ENCODE measurements at regions not wholly inside any gene's neighbourhood (a gene's known extent, or its start where the extent isn't known, plus 50 kb on each side); places are given as distances from the start of the nearest gene placed in this dataset.
A peak's percentile ranks its signal among the peaks of the same experiment; 100 is the strongest.

GRCh38 chr1:9451081-9451480 lies 88.2 kb upstream of the SLC25A33 start (continued):
- no peak for TF ChIP-seq MED1 (CRISPR knock-in tag; IDR thresholded peaks at IDR 0.05)
- TF ChIP-seq ZBTB7B (CRISPR knock-in tag; IDR thresholded peaks at IDR 0.05), result no peak

GRCh38 chr1:9452516-9453140 lies 86.6 kb upstream of the SLC25A33 start:
- CTCF ChIA-PET (ENCODE audit: low intra/inter-chr PET ratio, low total read pairs), result interaction anchor here (3.9 kb wide), 1 partner anchor 186 kb away, joined by 28 read pairs; no protein-coding TSS in a partner anchor
- H3K27ac ChIP-seq (ENCODE audit: extremely low read length, insufficient read depth, low read length), result no peak overlapping the region
- H3K36me3 ChIP-seq (replicated peaks in 1 of 2; ENCODE audit: control insufficient read depth in 1 of 2, insufficient read depth in 2 of 2, low read length in 2 of 2), result no peaks in the 10 kb centered on the region
- no peaks in the 10 kb centered on the region for H4K20me1 ChIP-seq (ENCODE audit: insufficient read depth, low read length)
- H3K4me1 ChIP-seq (ENCODE audit: insufficient read depth, low read length), result peaks cover 74% of the 10 kb centered on the region
- 0 out of 2 replicates have a peak overlapping the region, but pooled peaks have one; percentile 21 for H3K4me2 ChIP-seq (ENCODE audit: low read depth, low read length)
- H3K27me3 ChIP-seq (ENCODE audit: control insufficient read depth in 1 of 2, insufficient read depth in 2 of 2, low read length in 2 of 2), result peaks cover 0 to 5% of the 10 kb centered on the region in 2 experiments; a peak in 2 of 5 replicates
- no peak overlapping the region for H3K4me3 ChIP-seq (replicated peaks in 1 of 3; ENCODE audit: insufficient read depth in 1 of 3, low read depth in 2 of 3, low read length in 3 of 3)
- no peaks in the 10 kb centered on the region for H3K79me2 ChIP-seq (ENCODE audit: insufficient read depth, low read length)
- DNase-seq (ENCODE audit: low spot score) (no peak), FAIRE-seq (peak; percentile 28), ATAC-seq (peak; percentile 37; the same call in 2 of the 3 replicates)
- H3K9ac ChIP-seq (ENCODE audit: insufficient read depth, low read depth, low read length), result no peak overlapping the region
- 22% methylated on average over 6 of the region's 6 CpGs for WGBS (ENCODE audit: low lambda C conversion rate)
- POLR2A ChIA-PET, result interaction anchor here (0.7 to 0.9 kb wide), 2 partner anchors 14 to 53 kb away, joined by 3 to 5 read pairs; no protein-coding TSS in a partner anchor
- no peaks in the 10 kb centered on the region for H3K9me3 ChIP-seq (ENCODE audit: low read length)
- intact Hi-C loops (cut with micrococcal nuclease; ENCODE audit: unreplicated experiment) (no loop called here), in situ Hi-C loops (cut with HindIII; ENCODE audit: extremely low pct_ligation_motif_present, low pct_unique_long_range_greater_than_20kb) (no loop called here)
- BruUV-seq (replicated peaks), result no TSS peak
- H2AFZ ChIP-seq (ENCODE audit: low read length), result no peak overlapping the region
- peak; percentile 36; the same call in 1 of the 2 replicates for TF ChIP-seq THRA (CRISPR knock-in tag; IDR thresholded peaks at IDR 0.05; ENCODE audit: borderline replicate concordance)
- TF ChIP-seq HMGXB3 (CRISPR knock-in tag; IDR thresholded peaks at IDR 0.05; ENCODE audit: borderline replicate concordance), result 0 out of 2 replicates have a peak, but pooled peaks have one; percentile 22
- no peak for TF ChIP-seq MIER3 (CRISPR knock-in tag; IDR thresholded peaks at IDR 0.05; ENCODE audit: borderline replicate concordance)
- TF ChIP-seq ZNF687 (CRISPR knock-in tag; IDR thresholded peaks at IDR 0.05), result 0 out of 2 replicates have a peak, but pooled peaks have one; percentile 13
- 0 out of 2 replicates have a peak, but pooled peaks have one; percentile 27 for TF ChIP-seq PITX1 (CRISPR knock-in tag; IDR thresholded peaks at IDR 0.05)
- no peak for TF ChIP-seq SOX6 (IDR thresholded peaks at IDR 0.05)
- 0 out of 2 replicates have a peak, but pooled peaks have one; percentile 12 for TF ChIP-seq SOX6 (CRISPR knock-in tag; IDR thresholded peaks at IDR 0.05)
- TF ChIP-seq IKZF5 (CRISPR knock-in tag; IDR thresholded peaks at IDR 0.05), result peak; percentile 23; the same call in 1 of the 2 replicates
